ENCODE measurements at regions not wholly inside any gene's neighbourhood (a gene's known extent, or its start where the extent isn't known, plus 50 kb on each side); places are given as distances from the start of the nearest gene placed in this dataset.
"Not testable (repeated sequence)": the region's sequence is repeated elsewhere in the genome, so short reads cannot be mapped to it uniquely, and the experiment has no call there.

DNA sequence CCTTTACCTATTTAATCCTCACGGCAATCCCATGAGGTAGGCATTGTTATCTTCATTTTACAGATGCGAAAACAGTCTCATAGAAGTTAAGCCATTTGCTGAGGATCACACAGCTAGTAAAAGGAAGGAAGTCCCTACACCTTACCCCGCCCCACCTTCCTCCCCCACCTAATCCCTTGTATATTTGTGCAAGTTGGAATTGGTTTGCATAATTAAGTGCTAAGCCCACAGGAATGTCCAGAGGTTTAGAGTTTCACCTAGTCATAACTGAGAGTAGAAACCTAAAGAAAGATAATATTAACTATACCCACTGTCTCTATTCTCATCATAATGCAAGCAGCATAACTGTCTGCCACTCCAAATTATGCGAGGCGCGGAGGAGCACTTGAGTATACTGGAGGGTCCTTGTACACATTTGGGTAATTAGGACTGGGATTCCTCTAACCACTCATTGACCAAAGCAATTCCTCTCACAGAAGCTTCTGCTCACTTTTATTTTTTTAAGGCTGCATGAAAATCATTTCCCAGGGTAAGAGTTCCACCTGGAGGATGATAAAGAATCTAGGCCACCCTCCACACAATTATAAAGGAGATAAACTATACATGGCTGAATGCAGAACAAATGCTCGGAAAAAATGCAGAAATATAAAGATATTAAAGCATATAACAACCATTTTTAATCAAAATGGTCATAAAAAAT is 199.9 kb downstream of the FAM181B start:
- DNase-seq = no peak

DNA sequence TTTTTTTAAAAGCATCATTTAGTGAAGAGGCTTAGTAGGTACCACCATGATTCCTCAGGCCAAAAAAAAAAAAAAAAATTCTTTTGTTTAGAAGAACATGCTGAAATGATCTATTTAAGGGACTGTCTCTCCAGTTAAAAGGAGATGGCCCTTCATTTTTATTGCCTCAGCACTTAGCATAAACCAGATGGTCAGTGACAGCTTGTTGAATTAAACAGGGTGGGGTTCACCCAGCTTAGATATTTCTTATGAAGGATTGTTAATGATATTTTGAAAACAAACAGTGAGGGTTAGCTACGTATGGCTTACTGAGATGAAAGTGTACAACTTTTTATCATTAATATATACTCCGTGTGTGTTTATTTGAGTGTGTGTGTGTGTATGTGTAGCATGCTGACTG is 203.7 kb downstream of the FAM181B start:
- DNase-seq = no peak

DNA sequence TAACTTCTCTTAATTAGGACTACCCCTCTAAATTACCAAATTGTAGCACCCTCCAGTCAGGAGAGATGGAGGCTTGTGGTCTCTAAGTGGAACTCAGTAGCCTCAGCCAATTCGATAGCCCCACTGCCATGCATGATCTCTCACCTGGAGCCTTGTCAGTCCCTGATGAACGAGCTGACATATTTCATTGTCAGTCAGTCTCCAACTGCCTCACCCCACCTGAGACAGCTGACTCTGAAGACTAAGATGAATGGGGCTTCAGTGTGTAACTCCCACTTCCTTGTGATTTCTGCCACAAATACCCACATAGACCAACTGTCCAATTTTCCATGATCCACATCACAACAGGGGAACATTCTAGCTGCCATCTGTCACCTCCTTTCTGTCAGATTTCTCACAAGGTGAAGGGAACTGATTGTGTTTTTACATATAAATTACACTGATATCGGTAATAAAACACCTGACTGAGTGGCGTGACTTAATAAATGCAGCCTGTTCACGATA is 206.5 kb downstream of the FAM181B start:
- DNase-seq = no peak

DNA sequence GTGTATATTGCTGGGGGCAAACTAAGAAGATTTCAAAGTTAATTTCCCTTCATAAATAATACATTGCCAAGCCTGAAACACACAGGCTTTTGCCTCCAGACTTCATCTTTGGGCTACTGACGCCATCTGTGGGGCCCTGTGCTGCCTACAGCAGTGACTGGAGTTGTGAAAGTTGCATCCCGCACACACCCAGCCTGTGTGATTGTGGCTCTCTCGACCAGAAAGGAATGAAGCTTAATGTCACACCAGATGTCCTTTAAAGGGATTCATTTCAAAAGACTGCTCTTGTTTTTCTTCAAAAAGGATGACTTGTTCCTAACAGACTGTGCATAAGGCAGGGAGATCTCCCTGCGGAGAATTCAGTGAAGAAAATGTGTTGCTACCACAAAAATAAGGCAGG is 210.5 kb downstream of the FAM181B start:
- DNase-seq = no peak

DNA sequence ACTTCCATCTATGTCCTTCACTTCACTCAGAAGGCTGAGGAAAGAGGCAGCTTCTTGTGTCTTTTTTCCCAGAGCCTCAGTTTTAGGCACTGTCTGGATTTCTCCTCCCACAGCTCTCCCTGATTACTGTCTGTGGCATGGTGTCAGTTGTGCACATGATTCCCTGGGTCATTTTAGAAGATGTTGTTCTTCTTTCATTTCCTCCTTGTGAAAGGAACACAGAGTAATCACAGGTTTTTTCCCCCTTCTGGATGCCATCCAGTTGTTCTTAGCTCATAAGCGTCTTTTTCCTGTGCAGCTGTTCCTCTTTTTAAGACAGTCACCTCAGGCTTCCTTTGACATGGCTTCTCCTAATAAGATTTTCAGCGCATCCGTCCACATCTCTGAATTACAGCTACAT is 212.2 kb downstream of the FAM181B start:
- DNase-seq = no peak

DNA sequence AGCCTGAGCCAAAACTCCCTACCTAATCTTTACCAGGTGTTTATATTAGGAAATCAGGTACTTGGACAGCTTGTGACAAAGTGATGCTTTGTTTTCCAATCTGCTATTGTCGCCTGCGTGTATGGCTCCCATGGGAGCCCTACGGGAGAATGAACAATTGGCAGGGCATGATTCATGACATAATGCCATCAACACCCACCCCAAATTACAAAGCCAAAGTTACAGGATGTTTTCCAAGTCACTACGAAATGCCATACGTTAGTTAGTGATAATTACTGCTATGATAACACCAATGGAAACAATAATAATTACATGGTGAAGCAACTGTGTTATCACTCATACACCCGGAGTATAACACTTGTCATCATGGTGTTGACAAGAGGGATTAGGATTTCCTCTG is 226.4 kb downstream of the FAM181B start:
- DNase-seq = no peak

DNA sequence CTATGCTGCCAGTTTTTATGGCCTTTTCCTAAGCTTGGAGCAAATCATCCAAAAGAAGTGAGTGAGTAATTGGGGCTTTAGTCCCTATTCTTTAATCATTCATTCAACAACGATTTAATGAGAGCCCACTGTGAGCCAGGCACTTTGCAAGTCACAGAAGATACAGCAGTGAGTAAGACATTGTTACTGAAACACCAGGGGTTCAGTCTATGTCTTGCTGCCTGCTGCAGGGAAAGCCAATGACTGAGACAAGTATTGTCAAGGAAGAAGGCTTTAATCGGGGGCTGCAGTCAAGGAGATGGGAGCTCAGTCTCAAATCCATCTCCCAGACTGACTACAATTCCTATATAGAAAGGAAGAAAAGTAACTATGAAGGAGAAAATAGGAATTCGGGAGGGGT is 228.3 kb downstream of the FAM181B start:
- DNase-seq = no peak

DNA sequence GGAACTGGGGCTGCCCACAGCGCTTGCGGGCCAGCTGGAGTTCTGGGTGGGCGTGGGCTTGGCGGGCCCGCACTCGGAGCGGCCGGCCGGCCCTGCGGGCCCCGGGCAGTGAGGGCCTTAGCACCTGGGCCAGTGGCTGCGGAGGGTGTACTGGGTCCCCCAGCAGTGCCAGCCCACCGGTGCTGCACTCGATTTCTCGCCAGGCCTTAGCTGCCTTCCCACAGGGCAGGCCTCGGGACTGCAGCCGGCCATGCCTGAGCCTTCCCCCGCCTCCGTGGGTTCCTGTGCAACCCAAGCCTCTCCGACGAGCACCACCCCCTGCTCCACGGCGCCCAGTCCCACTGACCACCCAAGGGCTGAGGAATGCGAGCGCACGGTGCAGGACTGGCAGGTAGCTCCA is 232.5 kb downstream of the FAM181B start:
- not testable (repeated sequence) for DNase-seq

DNA sequence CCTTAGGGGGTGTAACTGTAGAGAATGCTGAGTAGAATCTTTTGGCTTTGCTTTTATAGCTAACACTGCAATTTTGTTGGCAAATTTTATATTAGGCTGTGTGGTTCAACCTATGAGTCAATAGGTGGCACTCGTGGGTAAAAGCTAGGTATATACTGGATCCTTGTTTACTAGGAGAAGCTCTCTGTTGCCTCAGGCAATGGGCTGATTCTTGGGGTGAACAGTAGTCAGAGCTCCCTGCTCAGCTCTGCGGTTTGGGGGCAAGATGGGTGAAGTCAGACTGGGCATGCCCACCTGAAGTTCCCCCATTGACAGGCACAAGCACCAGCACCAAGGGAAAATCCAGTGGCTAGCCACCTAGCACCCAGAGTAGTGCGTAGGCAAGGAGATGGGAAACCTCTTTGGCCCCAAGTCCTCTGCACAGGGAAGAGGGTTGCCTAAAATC is 238.7 kb downstream of the FAM181B start:
- no peak for DNase-seq

DNA sequence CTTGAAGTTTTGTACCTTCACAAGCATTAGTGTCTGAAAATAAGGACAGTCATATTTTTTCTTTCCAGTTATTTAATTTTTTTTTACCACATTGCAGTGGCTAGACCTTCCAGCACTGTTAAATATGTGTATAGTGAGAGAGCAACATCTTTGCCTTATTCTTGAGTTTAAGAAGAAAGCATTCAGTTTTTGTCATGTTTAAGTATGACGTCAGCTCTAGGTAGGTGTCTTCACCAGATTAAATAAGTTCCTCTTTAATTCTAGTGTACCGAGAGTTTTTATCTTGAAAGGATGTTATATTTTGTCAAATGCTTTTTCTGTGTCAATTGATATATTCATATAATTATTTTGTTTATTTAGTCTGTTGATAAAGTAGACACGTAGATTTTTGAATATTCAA is 258.8 kb downstream of the FAM181B start:
- no peak for DNase-seq

DNA sequence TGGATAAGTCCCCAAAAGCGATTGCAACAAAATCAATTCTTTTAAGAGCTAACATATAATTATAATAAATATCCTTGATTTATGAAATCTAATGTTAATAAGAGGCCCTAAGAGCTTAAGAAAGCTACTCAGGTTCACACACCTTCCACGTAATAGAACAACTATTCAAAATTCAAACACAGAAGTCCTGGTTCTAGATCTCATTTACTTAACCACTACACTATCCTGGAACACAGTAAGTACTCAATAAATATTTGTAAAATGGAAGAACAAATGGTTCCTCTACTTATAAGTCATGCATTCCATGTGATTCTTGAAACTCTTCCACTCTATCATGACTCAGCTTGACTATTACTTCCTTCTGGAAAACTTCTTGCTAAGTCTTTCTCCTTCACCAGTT is 268.2 kb downstream of the FAM181B start:
- DNase-seq = no peak

DNA sequence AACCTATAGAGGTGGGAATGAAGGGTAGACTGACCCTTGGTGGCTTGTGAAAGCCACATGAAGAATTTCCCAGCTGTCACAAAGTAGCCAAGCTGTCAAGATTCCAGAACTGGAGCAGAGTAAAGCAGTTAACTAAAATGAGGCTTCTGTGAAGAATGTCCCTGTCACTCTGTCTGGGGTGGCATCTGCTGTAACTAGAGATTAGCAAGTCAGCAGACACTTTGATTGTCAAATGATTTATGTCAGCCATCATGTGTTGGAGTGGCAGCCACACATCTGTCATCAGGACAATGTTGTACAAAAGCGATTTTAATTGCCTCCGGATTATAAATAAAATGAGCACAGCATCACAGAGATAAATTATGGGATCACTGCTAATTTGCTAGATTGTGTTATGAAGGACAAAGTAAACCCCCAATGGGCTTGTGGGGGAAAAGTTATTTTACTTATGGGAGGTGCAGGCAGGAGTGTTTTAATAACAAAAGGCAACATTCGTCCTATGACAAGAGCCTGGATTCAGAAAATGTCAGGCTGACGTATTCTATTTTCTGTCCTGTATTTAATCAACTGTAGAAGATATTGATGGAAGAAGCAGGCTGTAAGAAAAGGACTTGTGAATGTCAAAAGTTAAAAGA is 270.9 kb downstream of the FAM181B start:
- no peak for DNase-seq

DNA sequence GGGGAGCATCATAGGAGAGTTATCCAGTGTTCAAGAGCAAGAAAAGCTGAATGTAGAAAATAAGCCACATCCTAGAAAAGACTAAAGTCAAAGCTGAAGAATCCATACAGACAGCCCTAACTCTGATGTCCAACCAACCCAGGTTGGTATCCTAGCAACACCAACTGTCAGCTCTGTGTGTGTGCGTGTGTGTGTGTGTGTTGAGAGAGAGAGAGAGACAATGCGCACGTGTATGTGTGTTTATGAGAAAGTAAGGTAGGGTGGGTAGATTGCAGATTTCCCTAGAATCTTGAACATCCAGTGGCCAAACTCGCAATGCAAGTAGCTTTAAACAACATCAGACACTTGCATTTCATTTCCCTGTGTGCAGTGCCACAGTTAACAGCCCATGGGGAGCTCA is 274.9 kb downstream of the FAM181B start:
- DNase-seq = no peak

DNA sequence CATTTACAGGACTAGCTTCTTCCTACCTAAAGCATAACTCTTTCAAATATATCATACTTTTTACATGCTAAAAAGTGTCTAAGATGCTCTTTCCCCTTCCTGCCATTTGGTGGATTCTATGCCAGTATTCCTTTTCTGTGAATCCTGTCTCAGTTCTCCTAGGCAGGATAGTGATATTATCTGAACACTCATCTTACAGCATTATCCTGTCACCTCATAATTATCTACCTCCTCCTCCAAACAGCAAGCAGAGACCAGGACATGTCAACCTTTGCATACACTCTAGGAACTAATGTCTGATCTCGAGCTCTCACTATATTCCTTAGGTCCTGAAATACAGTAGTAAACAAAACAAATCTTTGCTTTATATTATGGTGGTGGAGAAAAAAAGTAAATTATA is 275.5 kb downstream of the FAM181B start:
- DNase-seq = no peak

DNA sequence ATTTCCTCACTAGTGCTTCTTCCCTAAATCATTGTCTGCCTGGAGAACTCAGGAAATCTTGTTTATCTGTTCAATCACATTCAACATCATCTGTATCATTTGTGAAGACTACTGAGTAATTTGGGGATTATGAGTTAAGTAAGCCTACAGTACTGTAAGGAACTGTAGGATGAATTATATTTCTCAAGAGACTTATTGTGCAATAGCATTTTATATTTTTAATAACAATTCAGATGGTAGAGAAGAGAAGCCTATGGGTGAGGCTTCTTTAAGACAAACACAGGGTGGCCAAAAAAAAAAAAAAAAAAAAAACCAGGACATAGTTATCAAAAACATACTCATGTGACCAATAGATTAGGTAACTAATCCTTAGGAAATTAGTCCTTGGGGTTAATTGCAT is 282.7 kb downstream of the FAM181B start:
- DNase-seq = no peak

DNA sequence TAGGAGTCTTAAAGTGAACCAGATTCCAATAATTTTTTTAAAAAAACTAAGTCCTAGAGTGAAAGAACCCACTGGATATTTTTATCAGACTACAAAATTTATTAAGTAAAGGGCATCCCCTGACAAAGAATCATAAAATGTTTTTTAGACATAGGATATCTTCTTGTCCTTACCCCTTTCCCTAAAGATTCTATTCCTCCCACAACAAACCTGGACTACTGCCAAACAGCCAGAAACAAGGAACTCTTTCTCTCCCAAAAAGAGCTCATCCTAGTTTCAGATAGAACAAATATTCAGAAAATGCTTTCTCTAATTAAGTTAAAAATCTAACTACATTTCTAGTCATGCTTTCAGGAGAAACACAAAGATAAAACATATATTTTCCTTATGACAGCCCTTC is 327.1 kb downstream of the FAM181B start:
- DNase-seq = no peak

DNA sequence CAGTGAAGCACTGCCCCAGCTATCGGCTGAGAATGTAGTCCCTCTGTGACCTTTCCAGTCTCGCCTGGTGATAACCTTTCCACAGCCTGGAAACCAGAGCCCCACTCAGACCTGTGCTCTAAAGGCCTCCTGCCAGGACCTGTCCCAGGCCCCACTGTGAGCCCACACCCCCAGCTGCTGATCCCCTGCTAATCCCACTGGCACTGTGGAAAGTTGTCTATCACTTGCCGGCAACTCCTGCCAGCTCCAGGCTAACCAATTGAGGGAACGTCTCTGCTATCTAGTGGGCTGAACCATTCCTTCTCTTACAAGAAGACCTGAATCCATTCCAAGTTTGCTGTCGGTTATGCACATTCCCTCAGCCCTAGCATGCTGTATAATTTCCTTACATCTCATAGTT is 328.2 kb downstream of the FAM181B start:
- DNase-seq = no peak

DNA sequence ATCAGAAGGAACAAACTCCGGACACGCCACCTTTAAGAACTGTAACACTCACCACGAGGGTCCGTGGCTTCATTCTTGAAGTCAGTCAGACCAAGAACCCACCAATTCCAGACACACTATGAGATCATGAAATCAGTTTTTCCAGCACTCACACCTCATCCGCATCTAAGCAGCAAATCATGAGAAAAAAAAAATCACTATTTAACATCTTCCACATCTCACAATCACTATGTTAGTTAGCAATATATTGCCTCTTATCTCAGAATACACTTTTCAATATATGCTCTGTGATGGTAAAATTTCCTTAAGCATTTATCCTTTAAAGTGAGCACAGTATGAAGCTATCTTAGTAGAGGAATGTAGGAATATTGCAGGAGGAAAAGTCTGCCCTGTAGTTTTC is 328.7 kb downstream of the FAM181B start:
- no peak for DNase-seq

DNA sequence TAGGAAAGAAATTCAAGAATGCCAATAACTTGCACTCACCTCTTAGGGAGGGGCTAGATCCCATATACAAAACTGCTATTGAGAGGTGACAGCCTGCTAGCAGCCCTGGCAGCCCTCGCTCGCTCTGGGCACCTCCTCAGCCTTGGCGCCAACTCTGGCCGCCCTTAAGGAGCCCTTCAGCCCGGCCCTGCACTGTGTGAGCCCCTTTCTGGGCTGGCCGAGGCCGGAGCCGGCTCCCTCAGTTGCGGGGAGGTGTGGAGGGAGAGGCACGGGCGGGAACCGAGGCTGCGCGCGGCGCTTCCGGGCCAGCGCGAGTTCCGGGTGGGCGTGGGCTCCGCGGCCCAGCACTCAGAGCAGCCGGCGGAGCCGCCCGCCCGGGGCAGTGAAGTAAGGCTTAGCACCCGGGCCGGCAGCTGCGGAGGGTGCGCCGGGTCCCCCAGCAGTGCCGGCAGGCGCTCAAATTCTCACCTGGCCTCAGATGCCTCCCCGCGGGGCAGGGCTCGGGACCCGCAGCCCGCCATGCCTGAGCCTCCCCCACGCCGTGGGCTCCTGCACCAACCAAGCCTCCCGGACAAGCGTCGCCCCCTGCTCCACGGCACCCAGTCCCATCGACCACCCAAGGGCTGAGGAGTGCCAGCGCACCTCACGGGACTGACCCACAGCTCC is 329.9 kb downstream of the FAM181B start:
- DNase-seq = no peak

DNA sequence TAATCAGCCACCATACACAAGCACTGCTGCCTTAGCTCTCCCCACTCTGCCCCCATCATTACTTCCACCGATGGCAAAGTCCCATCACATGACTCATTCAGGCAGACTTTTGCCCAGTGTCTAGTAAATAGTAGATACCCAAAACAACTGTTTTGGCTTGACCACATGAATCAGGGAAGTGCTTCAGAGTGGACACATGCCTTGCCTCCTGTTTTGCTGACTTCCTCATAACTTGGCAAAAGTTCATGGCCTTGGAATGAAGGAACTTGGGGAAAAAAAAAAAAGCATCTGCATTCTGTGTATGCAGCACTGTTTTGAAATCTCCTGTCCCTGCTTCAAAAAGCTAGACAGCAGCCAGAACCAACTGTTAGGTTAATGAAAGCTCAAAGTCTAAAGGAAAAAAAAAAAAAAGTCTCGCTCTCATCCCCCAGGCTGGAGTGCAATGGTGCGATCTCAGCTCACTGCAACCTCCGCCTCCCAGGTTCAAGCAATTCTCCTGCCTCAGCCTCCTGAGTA is 335.3 kb downstream of the FAM181B start:
- DNase-seq = no peak

DNA sequence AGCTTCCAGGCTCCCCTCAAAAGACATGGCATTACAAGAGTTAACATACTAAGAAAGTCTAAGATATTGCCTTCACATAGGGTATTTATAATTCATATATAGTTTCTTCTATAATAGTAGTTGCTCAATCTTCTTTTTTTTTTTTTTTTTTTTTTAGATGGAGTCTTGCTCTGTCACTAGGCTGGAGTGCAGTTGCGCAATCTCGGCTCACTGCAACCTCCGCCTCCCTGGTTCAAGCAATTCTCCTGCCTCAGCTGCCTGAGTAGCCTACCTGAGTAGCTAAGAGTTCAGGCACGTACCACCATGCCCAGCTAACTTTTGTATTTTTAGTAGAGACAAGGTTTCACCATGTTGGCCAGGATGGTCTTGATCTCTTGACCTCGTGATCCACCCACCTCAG is 337.0 kb downstream of the FAM181B start:
- DNase-seq = not testable (repeated sequence)

DNA sequence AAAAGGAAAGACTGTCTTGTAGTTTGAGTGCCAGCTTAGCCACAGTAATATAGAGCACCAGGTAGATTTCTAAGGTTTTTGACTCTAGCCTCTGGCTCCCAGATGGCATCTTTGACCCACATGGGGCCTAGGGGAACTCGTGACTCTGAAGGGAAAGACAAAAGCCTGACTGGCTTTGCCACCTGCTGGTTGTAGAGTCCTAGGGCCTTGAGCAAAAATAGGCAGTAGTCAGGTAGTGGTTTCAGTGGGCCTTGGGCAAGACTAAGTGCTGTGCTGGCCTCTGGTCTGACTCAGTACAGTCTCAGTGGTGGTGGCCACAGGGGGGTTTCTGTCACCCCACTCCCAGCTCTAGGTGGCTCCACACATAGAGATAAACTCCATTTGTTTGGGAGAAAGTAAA is 349.4 kb downstream of the FAM181B start:
- DNase-seq = no peak

DNA sequence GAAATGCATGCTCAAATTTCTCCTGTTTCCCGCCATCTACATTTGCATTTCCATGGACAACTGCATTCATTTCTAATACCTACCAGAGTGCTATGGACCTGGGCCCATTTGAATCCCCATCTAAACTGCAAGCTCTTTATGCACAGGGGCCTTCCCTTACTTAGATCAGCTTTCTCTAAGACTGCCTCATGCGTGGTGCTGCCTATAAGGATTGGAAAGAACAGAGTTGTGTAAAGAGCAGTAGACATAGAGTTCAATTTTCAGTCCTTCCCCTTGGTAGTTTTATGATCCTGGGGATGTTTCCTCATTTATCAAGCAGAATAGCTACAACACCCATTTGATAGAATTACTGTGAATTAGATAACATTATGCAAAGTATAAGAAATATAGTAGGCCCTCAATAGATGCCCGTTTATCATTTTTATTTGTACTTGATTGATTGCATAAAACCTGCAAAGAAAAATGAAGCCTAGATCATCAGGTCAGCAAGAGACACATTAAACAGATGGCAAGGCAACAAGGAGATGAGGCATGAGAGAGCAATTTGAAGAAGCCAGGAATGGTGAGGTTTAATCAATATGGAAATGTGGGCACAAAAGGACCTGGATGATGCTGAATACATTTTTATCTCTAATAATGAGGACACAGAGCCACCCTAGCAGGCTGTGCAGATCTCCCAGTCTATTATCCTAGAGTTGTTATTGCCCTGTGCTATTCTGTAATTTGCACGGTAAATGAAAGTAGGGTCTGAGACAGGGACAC is 359.7 kb downstream of the FAM181B start:
- no peak for DNase-seq

All from NCI-H2107 (cell line).